Right lobe of liver (tissue), 6 donors: ENCODE measurements at regions not wholly inside any gene's neighbourhood (a gene's known extent, or its start where the extent isn't known, plus 50 kb on each side); places are given as distances from the start of the nearest gene placed in this dataset.

Experiments
- ATAC-seq, 4 donors: fragments of 200-7000 bp; cut with Tn5 transposase; one replicate each; pipeline ENCODE4 v1.9.1; 2020; ENCODE audit warnings: mild to moderate bottlenecking in 4 of 4, moderate library complexity in 4 of 4
- DNase-seq, 3 donors: peaks; one replicate each; pipeline ENCODE4 v3.0.0-alpha.2; 2020
- H3K27ac ChIP-seq, 3 donors: fragments of 200-600 bp; one replicate each; pipeline ENCODE4 v1.8.0; 2022
- H3K27me3 ChIP-seq, 2 donors: fragments of 200-600 bp; one replicate each; pipeline ENCODE4 v1.8.0; 2022
- H3K36me3 ChIP-seq, 4 donors: fragments of 200-600 bp; sonication (generic) in 1 of 4; one replicate each; pipeline versions ENCODE4 v1.5.1 to v1.8.0; 2017 to 2022; ENCODE audit warnings: control low read depth in 1 of 4
- H3K4me1 ChIP-seq, 4 donors: fragments of 200-600 bp; sonication (generic) in 1 of 4; one replicate each; pipeline versions ENCODE4 v1.5.1 to v1.8.0; 2017 to 2022; ENCODE audit warnings: control low read depth in 1 of 4
- H3K4me3 ChIP-seq, 3 donors: fragments of 200-600 bp; one replicate each; pipeline ENCODE4 v1.8.0; 2022
- H3K9me3 ChIP-seq, 4 donors: fragments of 200-600 bp; sonication (generic) in 1 of 4; one replicate each; pipeline versions ENCODE4 v1.5.1 to v1.8.0; 2017 to 2022; ENCODE audit warnings: control low read depth in 1 of 4
- CTCF ChIP-seq, 4 donors: fragments of 200-600 bp in 3 of 4; fragments of 450-650 bp in 1 of 4; IDR thresholded peaks; one replicate each; pipeline versions ENCODE4 v1.5.1 to v1.8.0; 2016 to 2022; ENCODE audit warnings: antibody characterized with exemption in 4 of 4, mild to moderate bottlenecking in 2 of 4
- POLR2A ChIP-seq: fragments of 450-650 bp; IDR thresholded peaks from one replicate; pipeline ENCODE4 v1.6.1; 2017; ENCODE audit warnings: antibody characterized with exemption, mild to moderate bottlenecking
- WGBS: methylation state at CpG from one replicate; pipeline ENCODE4 v1.1.6; 2018; ENCODE audit warnings: low coverage, low lambda C conversion rate; ENCODE audit not compliant: insufficient coverage; ENCODE audit errors: missing lambda C conversion rate; 5-methylcytosine and 5-hydroxymethylcytosine counted together
- intact Hi-C, 2 donors: fragments of 100-400 bp; cut with DNase I; formaldehyde crosslinking; loops; one replicate each; pipeline versions ENCODE4 v1.11.2 to v1.14.1; 2022
- donor health status: DM: no; HTN: yes; CAD: no.
- donor health status: DM: no; HTN: no; CAD: no.
- donor health status: DM: no; HTN: no; CAD: no.
- donor health status: DM: no; HTN: yes; CAD: no.
- donor health status: DM: no; HTN: yes; CAD: no.

- Histone ChIP-seq H3K9me3 (no peaks in the 10 kb centered on the region), H3K4me3 (no peak overlapping the region), H3K36me3 (no peaks in the 10 kb centered on the region), H3K27me3 (no peaks in the 10 kb centered on the region), H3K4me1 (peaks cover 0 to 43% (median 3%) of the 10 kb centered on the region in 4 donors), H3K27ac (peak overlapping the region in 2 of 3 donors; percentile 8 to 70)
- DNase-seq (no peak), ATAC-seq (peak; percentile 84 to 92 (median 87))
- 33% methylated on average over 1 of the region's 1 CpG for WGBS
- intact Hi-C loops = no loop called here
- TF ChIP-seq POLR2A (no peak), CTCF (IDR thresholded peaks at IDR 0.05) (no peak)
Observed at GRCh38 chr13:55816976-55817601, 1323.6 kb upstream of the PRR20A start.

GRCh38 chr13:55820817-55821216, 1319.9 kb upstream of the PRR20A start:
- WGBS = 41% methylated on average over 2 of the region's 2 CpGs
- no peak for TF ChIP-seq CTCF (IDR thresholded peaks at IDR 0.05)
- no peak for TF ChIP-seq POLR2A
- no peaks in the 10 kb centered on the region for H3K9me3 ChIP-seq
- peak overlapping the region in 2 of 3 donors; percentile 7 to 52 for H3K27ac ChIP-seq
- peak; percentile 17 to 60 (median 44) for ATAC-seq
- H3K36me3 ChIP-seq = no peaks in the 10 kb centered on the region
- H3K4me3 ChIP-seq = peak overlapping the region in 2 of 3 donors; percentile 20 to 33
- H3K27me3 ChIP-seq = no peaks in the 10 kb centered on the region
- H3K4me1 ChIP-seq = peaks cover 0 to 34% (median 2%) of the 10 kb centered on the region in 4 donors
- DNase-seq = no peak
- intact Hi-C loops = no loop called here

GRCh38 chr13:55869648-55870047, 1271.1 kb upstream of the PRR20A start:
- Histone ChIP-seq H3K4me3 (no peak overlapping the region), H3K27ac (no peak overlapping the region), H3K36me3 (no peaks in the 10 kb centered on the region), H3K4me1 (no peaks in the 10 kb centered on the region), H3K9me3 (no peaks in the 10 kb centered on the region), H3K27me3 (no peaks in the 10 kb centered on the region)
- 42% methylated on average over 1 of the region's 1 CpG for WGBS
- ATAC-seq = no peak
- TF ChIP-seq CTCF (IDR thresholded peaks at IDR 0.05) (no peak), POLR2A (no peak)
- intact Hi-C loops = no loop called here
- no peak for DNase-seq

- TF ChIP-seq POLR2A = no peak
- TF ChIP-seq CTCF (IDR thresholded peaks at IDR 0.05) = no peak
- H3K9me3 ChIP-seq = no peaks in the 10 kb centered on the region
- H3K4me1 ChIP-seq = no peaks in the 10 kb centered on the region
- no peak for ATAC-seq
- 94% methylated on average over 1 of the region's 1 CpG for WGBS
- H3K36me3 ChIP-seq = no peaks in the 10 kb centered on the region
- H3K27ac ChIP-seq = no peak overlapping the region
- H3K4me3 ChIP-seq = no peak overlapping the region
- H3K27me3 ChIP-seq = no peaks in the 10 kb centered on the region
- DNase-seq = no peak
- intact Hi-C loops = no loop called here
Observed at GRCh38 chr13:55887561-55887960, 1253.2 kb upstream of the PRR20A start.

- no peaks in the 10 kb centered on the region for H3K4me1 ChIP-seq
- 48% methylated on average over 3 of the region's 3 CpGs for WGBS
- H3K9me3 ChIP-seq = no peaks in the 10 kb centered on the region
- H3K4me3 ChIP-seq = no peak overlapping the region
- no peak for ATAC-seq
- intact Hi-C loops = no loop called here
- no peaks in the 10 kb centered on the region for H3K27me3 ChIP-seq
- no peak for DNase-seq
- no peak overlapping the region for H3K27ac ChIP-seq
- TF ChIP-seq POLR2A = no peak
- no peak for TF ChIP-seq CTCF (IDR thresholded peaks at IDR 0.05)
- no peaks in the 10 kb centered on the region for H3K36me3 ChIP-seq
Observed at GRCh38 chr13:55893540-55893939, 1247.2 kb upstream of the PRR20A start.
